Activated T-helper 1 cell treated with anti-CD3 and anti-CD28 coated beads, Interleukin-12 subunit alpha, Interleukin-12 subunit beta, Interleukin-2, Interleukin-4 antibody, amounts not matched to agents 30 ng/mL and 10 ng/mL and 1 ng/mL, durations not matched to agents 14 hours and 24 hours and 36 hours (primary cell): ENCODE measurements at regions not wholly inside any gene's neighbourhood (a gene's known extent, or its start where the extent isn't known, plus 50 kb on each side); places are given as distances from the start of the nearest gene placed in this dataset.
"Not testable (repeated sequence)": the region's sequence is repeated elsewhere in the genome, so short reads cannot be mapped to it uniquely, and the experiment has no call there.

Source experiments
- DNase-seq: peaks from one replicate; pipeline ENCODE4 v3.0.0; 2021; ENCODE audit warnings: low spot score
- H3K27ac Mint-ChIP-seq: one replicate; pipeline ENCODE4 v1.8.0; 2021; ENCODE audit warnings: mild to moderate bottlenecking, mixed read lengths
- H3K27me3 Mint-ChIP-seq: one replicate; pipeline ENCODE4 v1.8.0; 2022; ENCODE audit warnings: mild to moderate bottlenecking, moderate library complexity, mixed read lengths; ENCODE audit not compliant: insufficient read depth
- H3K36me3 Mint-ChIP-seq: one replicate; pipeline ENCODE4 v1.8.0; 2021; ENCODE audit warnings: low read depth, mixed read lengths
- H3K4me1 Mint-ChIP-seq: one replicate; pipeline ENCODE4 v1.8.0; 2021; ENCODE audit warnings: low read depth, mixed read lengths
- H3K4me3 Mint-ChIP-seq: one replicate; pipeline ENCODE4 v1.8.0; 2021; ENCODE audit warnings: mild to moderate bottlenecking, moderate library complexity, mixed read lengths
- H3K9me3 Mint-ChIP-seq: one replicate; pipeline ENCODE4 v1.8.0; 2021; ENCODE audit warnings: mixed read lengths
- intact Hi-C: fragments of 100-400 bp; cut with micrococcal nuclease; formaldehyde crosslinking; loops from one replicate; pipeline ENCODE4 v1.15.1; 2024

- H3K4me1 Mint-ChIP-seq, result no peaks in the 10 kb centered on the region
- peaks cover 2% of the 10 kb centered on the region for H3K27me3 Mint-ChIP-seq
- no peak for DNase-seq
- H3K9me3 Mint-ChIP-seq, result no peaks in the 10 kb centered on the region
- intact Hi-C loops, result no loop called here
- H3K4me3 Mint-ChIP-seq, result no peak overlapping the region
- no peaks in the 10 kb centered on the region for H3K36me3 Mint-ChIP-seq
- H3K27ac Mint-ChIP-seq, result no peak overlapping the region
Measured at GRCh38 chr7:110534241-110534931, 556.5 kb upstream of the LRRN3 start.

- Mint-ChIP-seq H3K36me3 (no peaks in the 10 kb centered on the region), H3K9me3 (peaks cover 5% of the 10 kb centered on the region), H3K4me3 (no peak overlapping the region), H3K27ac (no peak overlapping the region), H3K4me1 (no peaks in the 10 kb centered on the region), H3K27me3 (peaks cover 2% of the 10 kb centered on the region)
- intact Hi-C loops, result no loop called here
- DNase-seq, result no peak
Measured at GRCh38 chr7:110539216-110539615, 551.7 kb upstream of the LRRN3 start.

GRCh38 chr7:110541962-110542361 lies 549.0 kb upstream of the LRRN3 start:
- H3K4me1 Mint-ChIP-seq, result no peaks in the 10 kb centered on the region
- DNase-seq, result no peak
- peaks cover 5% of the 10 kb centered on the region for H3K27me3 Mint-ChIP-seq
- H3K27ac Mint-ChIP-seq, result no peak overlapping the region
- no peaks in the 10 kb centered on the region for H3K36me3 Mint-ChIP-seq
- no peak overlapping the region for H3K4me3 Mint-ChIP-seq
- intact Hi-C loops, result no loop called here
- peaks cover 5% of the 10 kb centered on the region for H3K9me3 Mint-ChIP-seq

GRCh38 chr7:110544194-110544593 lies 546.7 kb upstream of the LRRN3 start:
- Mint-ChIP-seq H3K4me1 (no peaks in the 10 kb centered on the region), H3K4me3 (no peak overlapping the region), H3K27ac (no peak overlapping the region), H3K9me3 (peaks cover 5% of the 10 kb centered on the region), H3K36me3 (no peaks in the 10 kb centered on the region), H3K27me3 (peaks cover 2% of the 10 kb centered on the region)
- intact Hi-C loops, result no loop called here
- DNase-seq, result no peak

GRCh38 chr7:110548372-110548771 lies 542.6 kb upstream of the LRRN3 start:
- Mint-ChIP-seq H3K36me3 (no peaks in the 10 kb centered on the region), H3K4me3 (no peak overlapping the region), H3K9me3 (peaks cover 10% of the 10 kb centered on the region), H3K4me1 (no peaks in the 10 kb centered on the region), H3K27ac (no peak overlapping the region), H3K27me3 (peaks cover 2% of the 10 kb centered on the region)
- no peak for DNase-seq
- intact Hi-C loops, result loop anchor here (1.0 kb wide), 1 partner anchor 8 kb away; no protein-coding TSS in a partner anchor

- Mint-ChIP-seq H3K36me3 (no peaks in the 10 kb centered on the region), H3K9me3 (no peaks in the 10 kb centered on the region), H3K4me1 (no peaks in the 10 kb centered on the region)
Measured at GRCh38 chr7:110557136-110557535, 533.8 kb upstream of the LRRN3 start.

GRCh38 chr7:110563286-110563685 lies 527.6 kb upstream of the LRRN3 start:
- H3K9me3 Mint-ChIP-seq, intact Hi-C loops: not testable (repeated sequence)

More at GRCh38 chr7:110557136-110557535, 533.8 kb upstream of the LRRN3 start:
- DNase-seq, result no peak
- Mint-ChIP-seq H3K4me3 (no peak overlapping the region), H3K27ac (no peak overlapping the region), H3K27me3 (no peaks in the 10 kb centered on the region)
- intact Hi-C loops, result no loop called here

GRCh38 chr7:110564246-110564645 lies 526.7 kb upstream of the LRRN3 start:
- Mint-ChIP-seq H3K27ac (no peak overlapping the region), H3K36me3 (no peaks in the 10 kb centered on the region)
- intact Hi-C loops, result no loop called here

More at GRCh38 chr7:110563286-110563685, 527.6 kb upstream of the LRRN3 start:
- H3K27me3 Mint-ChIP-seq, H3K4me3 Mint-ChIP-seq, H3K36me3 Mint-ChIP-seq, H3K27ac Mint-ChIP-seq, DNase-seq, H3K4me1 Mint-ChIP-seq: not testable (repeated sequence)

GRCh38 chr7:110568388-110568787 lies 522.5 kb upstream of the LRRN3 start:
- H3K4me1 Mint-ChIP-seq, result no peaks in the 10 kb centered on the region
- H3K27me3 Mint-ChIP-seq, result no peaks in the 10 kb centered on the region
- intact Hi-C loops, result no loop called here
- H3K36me3 Mint-ChIP-seq, result no peaks in the 10 kb centered on the region
- no peak for DNase-seq
- H3K4me3 Mint-ChIP-seq, result no peak overlapping the region
- no peak overlapping the region for H3K27ac Mint-ChIP-seq
- peaks cover 2% of the 10 kb centered on the region for H3K9me3 Mint-ChIP-seq

More at GRCh38 chr7:110564246-110564645, 526.7 kb upstream of the LRRN3 start:
- no peaks in the 10 kb centered on the region for H3K4me1 Mint-ChIP-seq
- DNase-seq, result no peak
- H3K9me3 Mint-ChIP-seq, result peaks cover 4% of the 10 kb centered on the region
- no peak overlapping the region for H3K4me3 Mint-ChIP-seq
- H3K27me3 Mint-ChIP-seq, result no peaks in the 10 kb centered on the region

- H3K4me1 Mint-ChIP-seq, result no peaks in the 10 kb centered on the region
- H3K9me3 Mint-ChIP-seq, result no peaks in the 10 kb centered on the region
- no peaks in the 10 kb centered on the region for H3K27me3 Mint-ChIP-seq
- no peak overlapping the region for H3K27ac Mint-ChIP-seq
- no peak overlapping the region for H3K4me3 Mint-ChIP-seq
- no peaks in the 10 kb centered on the region for H3K36me3 Mint-ChIP-seq
- intact Hi-C loops, result no loop called here
- DNase-seq, result no peak
Measured at GRCh38 chr7:110568932-110569331, 522.0 kb upstream of the LRRN3 start.

GRCh38 chr7:110569486-110570205 lies 521.3 kb upstream of the LRRN3 start:
- H3K9me3 Mint-ChIP-seq, result no peaks in the 10 kb centered on the region
- H3K4me1 Mint-ChIP-seq, result no peaks in the 10 kb centered on the region
- no peaks in the 10 kb centered on the region for H3K27me3 Mint-ChIP-seq
- intact Hi-C loops, result no loop called here
- no peak overlapping the region for H3K27ac Mint-ChIP-seq
- H3K4me3 Mint-ChIP-seq, result no peak overlapping the region
- H3K36me3 Mint-ChIP-seq, result no peaks in the 10 kb centered on the region
- no peak for DNase-seq

GRCh38 chr7:110573862-110574528 lies 516.9 kb upstream of the LRRN3 start:
- Mint-ChIP-seq H3K27ac (no peak overlapping the region), H3K36me3 (no peaks in the 10 kb centered on the region), H3K27me3 (peaks cover 3% of the 10 kb centered on the region), H3K4me1 (no peaks in the 10 kb centered on the region), H3K4me3 (no peak overlapping the region), H3K9me3 (no peaks in the 10 kb centered on the region)
- intact Hi-C loops, result no loop called here
- no peak for DNase-seq

GRCh38 chr7:110587294-110587693 lies 503.6 kb upstream of the LRRN3 start:
- Mint-ChIP-seq H3K27ac (no peak overlapping the region), H3K4me1 (no peaks in the 10 kb centered on the region), H3K27me3 (peaks cover 5% of the 10 kb centered on the region), H3K36me3 (no peaks in the 10 kb centered on the region), H3K9me3 (peaks cover 4% of the 10 kb centered on the region), H3K4me3 (no peak overlapping the region)
- DNase-seq, result no peak
- intact Hi-C loops, result no loop called here
